ENCODE measurements at regions not wholly inside any gene's neighbourhood (a gene's known extent, or its start where the extent isn't known, plus 50 kb on each side); places are given as distances from the start of the nearest gene placed in this dataset.

- intact Hi-C loops (cut with micrococcal nuclease) = no loop called here
- no peaks in the 10 kb centered on the region for H3K36me3 Mint-ChIP-seq
- Histone ChIP-seq H3K79me2 (ENCODE audit: insufficient read depth, low read length) (no peaks in the 10 kb centered on the region), H3K36me3 (replicated peaks in 1 of 2; ENCODE audit: control insufficient read depth in 1 of 2, insufficient read depth in 2 of 2, low read length in 2 of 2) (no peaks in the 10 kb centered on the region), H4K20me1 (ENCODE audit: insufficient read depth, low read length) (no peaks in the 10 kb centered on the region), H3K4me2 (replicated peaks; ENCODE audit: extremely low read depth, low read length, poor library complexity, severe bottlenecking) (no peak overlapping the region), H2AFZ (ENCODE audit: insufficient read depth, low read depth, low read length, poor library complexity, severe bottlenecking) (no peak overlapping the region), H3K4me1 (ENCODE audit: control insufficient read depth in 1 of 2, insufficient read depth in 2 of 2, low read length in 2 of 2) (no peaks in the 10 kb centered on the region), H3K27ac (ENCODE audit: low read depth in 1 of 2, low read length in 2 of 2) (no peak overlapping the region), H3K9ac (ENCODE audit: insufficient read depth, low read length, poor library complexity, severe bottlenecking) (no peak overlapping the region), H3K4me3 (replicated peaks in 1 of 3; ENCODE audit: low read depth in 2 of 3, low read length in 3 of 3) (no peak overlapping the region), H3K27me3 (ENCODE audit: control insufficient read depth in 2 of 2, insufficient read depth in 2 of 2, low read length in 2 of 2) (no peaks in the 10 kb centered on the region), H3K9me3 (replicated peaks in 1 of 2; ENCODE audit: control insufficient read depth in 1 of 2, insufficient read depth in 1 of 2, low read length in 2 of 2) (no peaks in the 10 kb centered on the region)
- H3K4me3 Mint-ChIP-seq = no peak overlapping the region
- peaks cover 0 to 20% (median 3%) of the 10 kb centered on the region in 7 donors for H3K9me3 Mint-ChIP-seq
- peaks cover 0 to 5% (median 2%) of the 10 kb centered on the region in 3 donors for H3K27me3 Mint-ChIP-seq (ENCODE audit: low read depth in 3 of 3)
- DNase-seq = no peak
- 83% methylated on average over 4 of the region's 4 CpGs for WGBS (ENCODE audit: insufficient coverage)
- H3K4me1 Mint-ChIP-seq = no peaks in the 10 kb centered on the region
- TF ChIP-seq CTCF (IDR thresholded peaks at IDR 0.05) = no peak
- H3K27ac Mint-ChIP-seq = no peak overlapping the region
These were observed 315.2 kb downstream of the AJAP1 start for GRCh38 chr1:4969556-4970129.

GRCh38 chr1:4965346-4966075, 311.1 kb downstream of the AJAP1 start:
- H4K20me1 ChIP-seq (ENCODE audit: insufficient read depth, low read length) = no peaks in the 10 kb centered on the region
- H3K27me3 ChIP-seq (ENCODE audit: control insufficient read depth in 2 of 2, insufficient read depth in 2 of 2, low read length in 2 of 2) = no peaks in the 10 kb centered on the region
- no peaks in the 10 kb centered on the region for H3K36me3 ChIP-seq (replicated peaks in 1 of 2; ENCODE audit: control insufficient read depth in 1 of 2, insufficient read depth in 2 of 2, low read length in 2 of 2)
- no peak overlapping the region for H2AFZ ChIP-seq (ENCODE audit: insufficient read depth, low read depth, low read length, poor library complexity, severe bottlenecking)
- H3K4me3 ChIP-seq (replicated peaks in 1 of 3; ENCODE audit: low read depth in 2 of 3, low read length in 3 of 3) = no peak overlapping the region
- H3K4me2 ChIP-seq (replicated peaks; ENCODE audit: extremely low read depth, low read length, poor library complexity, severe bottlenecking) = no peak overlapping the region
- H3K27ac ChIP-seq (ENCODE audit: low read depth in 1 of 2, low read length in 2 of 2) = no peak overlapping the region
- 14% methylated on average over 1 of the region's 5 CpGs for WGBS (ENCODE audit: insufficient coverage)
- no peaks in the 10 kb centered on the region for H3K79me2 ChIP-seq (ENCODE audit: insufficient read depth, low read length)
- intact Hi-C loops (cut with micrococcal nuclease) = no loop called here
- Mint-ChIP-seq H3K27me3 (ENCODE audit: low read depth in 3 of 3) (peaks cover 1 to 5% (median 3%) of the 10 kb centered on the region in 3 donors), H3K9me3 (peaks cover 0 to 17% (median 2%) of the 10 kb centered on the region in 7 donors), H3K4me3 (no peak overlapping the region), H3K27ac (no peak overlapping the region), H3K36me3 (no peaks in the 10 kb centered on the region), H3K4me1 (no peaks in the 10 kb centered on the region)
- no peak for TF ChIP-seq CTCF (IDR thresholded peaks at IDR 0.05)
- no peaks in the 10 kb centered on the region for H3K9me3 ChIP-seq (replicated peaks in 1 of 2; ENCODE audit: control insufficient read depth in 1 of 2, insufficient read depth in 1 of 2, low read length in 2 of 2)
- no peak for DNase-seq
- no peaks in the 10 kb centered on the region for H3K4me1 ChIP-seq (ENCODE audit: control insufficient read depth in 1 of 2, insufficient read depth in 2 of 2, low read length in 2 of 2)
- no peak overlapping the region for H3K9ac ChIP-seq (ENCODE audit: insufficient read depth, low read length, poor library complexity, severe bottlenecking)
